ENCODE measurements at regions not wholly inside any gene's neighbourhood (a gene's known extent, or its start where the extent isn't known, plus 50 kb on each side); places are given as distances from the start of the nearest gene placed in this dataset.
"Not testable (repeated sequence)": the region's sequence is repeated elsewhere in the genome, so short reads cannot be mapped to it uniquely, and the experiment has no call there.

DNA sequence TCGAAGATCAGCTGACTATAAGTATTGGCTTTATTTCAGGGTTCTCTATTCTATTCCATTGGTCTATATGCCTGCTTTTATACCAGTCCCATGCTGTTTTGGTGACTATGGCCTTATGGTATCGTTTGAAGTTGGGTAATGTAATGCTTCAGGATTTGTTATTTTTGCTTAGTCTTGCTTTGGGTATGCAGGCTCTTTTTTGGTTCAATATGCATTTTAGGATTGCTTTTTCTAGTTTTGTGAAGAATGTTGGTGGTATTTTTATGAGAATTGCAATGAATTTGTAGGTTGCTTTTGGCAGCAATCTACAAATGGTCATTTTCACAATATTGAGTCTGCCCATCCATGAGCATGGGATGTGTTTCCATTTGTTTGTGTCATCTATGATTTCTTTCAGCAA, 951.9 kb upstream of the SLITRK1 start:
- no peaks in the 10 kb centered on the region for H3K4me1 Mint-ChIP-seq
- DNase-seq = no peak
- H3K4me3 Mint-ChIP-seq = no peak overlapping the region
- H3K27me3 Mint-ChIP-seq = no peaks in the 10 kb centered on the region
- no peak overlapping the region for H3K27ac Mint-ChIP-seq
- no peaks in the 10 kb centered on the region for H3K36me3 Mint-ChIP-seq
- H3K9me3 Mint-ChIP-seq = no peaks in the 10 kb centered on the region

DNA sequence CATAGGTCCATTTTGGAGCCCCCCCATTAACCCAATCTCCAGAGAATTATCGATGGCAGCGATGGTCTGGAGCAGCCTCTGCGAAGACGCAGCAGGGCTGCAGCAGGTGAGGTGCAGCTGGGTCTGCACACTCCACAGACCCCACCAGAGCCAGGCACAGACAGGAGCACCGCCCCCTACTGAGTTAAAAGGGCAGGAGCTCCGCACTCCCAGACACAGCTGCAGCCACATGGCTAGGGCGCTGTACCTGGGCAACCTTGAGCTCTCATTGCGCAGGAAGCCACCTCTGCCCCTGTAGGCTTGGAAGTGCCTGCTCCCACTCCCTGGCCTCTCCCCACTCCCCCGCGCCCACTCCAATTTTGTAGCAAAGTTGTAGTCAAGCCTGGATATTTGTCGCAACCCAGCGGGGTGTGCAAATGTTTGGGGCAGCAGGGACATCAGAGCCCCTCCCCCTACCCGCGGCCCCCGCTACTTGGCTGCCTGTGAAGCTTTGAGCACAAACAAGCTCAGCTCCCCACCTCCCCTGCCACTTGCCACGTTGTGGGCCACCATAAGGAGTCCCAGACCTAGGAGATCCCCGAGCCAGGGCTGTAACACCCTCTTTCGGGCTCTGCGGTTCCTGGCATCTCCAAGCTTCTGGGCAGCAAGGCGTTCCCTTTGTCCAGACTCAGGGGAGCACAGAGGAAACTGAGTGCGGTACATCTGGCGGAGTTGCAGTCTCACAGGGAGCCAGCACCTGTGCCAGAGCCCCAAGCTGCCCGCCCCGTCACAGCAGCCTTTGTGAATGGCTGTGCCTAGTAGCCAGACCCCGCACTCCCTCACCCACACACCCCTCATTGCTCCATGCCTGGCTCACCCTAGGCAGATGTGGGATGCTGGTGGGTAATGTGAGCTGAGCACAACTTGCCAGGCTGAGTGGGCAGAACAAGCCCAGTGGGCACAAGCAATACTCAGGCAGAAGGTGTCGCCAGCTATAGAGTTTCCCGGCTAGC, 949.7 kb upstream of the SLITRK1 start:
- DNase-seq = no peak
- Mint-ChIP-seq H3K4me1 (no peaks in the 10 kb centered on the region), H3K4me3 (no peak overlapping the region), H3K36me3 (no peaks in the 10 kb centered on the region), H3K27ac (no peak overlapping the region), H3K27me3 (no peaks in the 10 kb centered on the region), H3K9me3 (no peaks in the 10 kb centered on the region)

DNA sequence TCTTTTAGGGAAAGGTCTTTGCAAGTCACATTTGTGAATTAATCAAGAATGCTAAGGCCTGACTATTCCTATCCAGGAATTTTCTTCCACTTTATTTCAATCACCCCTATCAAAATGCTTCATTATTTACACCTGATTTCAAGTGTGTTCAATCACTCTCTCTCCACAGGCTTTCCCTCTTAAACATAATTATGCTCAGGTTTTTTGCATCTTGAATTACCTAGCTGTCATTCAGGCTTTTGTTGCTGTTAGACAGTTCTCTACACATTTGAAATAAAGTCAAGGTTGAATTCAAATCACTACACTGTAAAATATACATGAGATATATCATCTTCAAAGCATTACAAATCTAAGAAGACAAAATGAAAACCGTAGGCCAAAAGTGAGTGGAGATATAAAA, 941.3 kb upstream of the SLITRK1 start:
- Mint-ChIP-seq H3K9me3 (no peaks in the 10 kb centered on the region), H3K27me3 (no peaks in the 10 kb centered on the region), H3K27ac (no peak overlapping the region), H3K4me1 (no peaks in the 10 kb centered on the region), H3K4me3 (no peak overlapping the region), H3K36me3 (no peaks in the 10 kb centered on the region)
- DNase-seq = no peak

DNA sequence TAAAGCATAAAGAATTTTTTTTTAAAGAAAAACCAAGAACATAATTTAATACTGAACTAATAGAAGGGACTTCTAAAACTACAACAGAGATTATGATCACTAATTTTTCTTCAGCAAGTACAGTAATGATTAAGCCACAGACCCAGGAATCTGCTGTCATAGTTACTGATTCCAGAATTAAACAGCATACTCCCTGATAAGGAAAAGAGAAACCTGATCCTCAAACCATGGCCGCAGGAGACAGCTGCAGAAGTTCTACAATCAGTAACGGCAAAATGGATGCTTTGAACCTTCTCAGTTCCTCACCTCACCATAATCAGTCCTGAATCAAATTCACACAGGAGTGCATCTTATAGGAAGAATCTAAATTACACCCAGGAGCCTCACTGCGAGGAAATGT, 939.0 kb upstream of the SLITRK1 start:
- DNase-seq = no peak
- Mint-ChIP-seq H3K36me3 (no peaks in the 10 kb centered on the region), H3K27ac (no peak overlapping the region), H3K27me3 (no peaks in the 10 kb centered on the region), H3K4me3 (no peak overlapping the region), H3K4me1 (no peaks in the 10 kb centered on the region), H3K9me3 (no peaks in the 10 kb centered on the region)

DNA sequence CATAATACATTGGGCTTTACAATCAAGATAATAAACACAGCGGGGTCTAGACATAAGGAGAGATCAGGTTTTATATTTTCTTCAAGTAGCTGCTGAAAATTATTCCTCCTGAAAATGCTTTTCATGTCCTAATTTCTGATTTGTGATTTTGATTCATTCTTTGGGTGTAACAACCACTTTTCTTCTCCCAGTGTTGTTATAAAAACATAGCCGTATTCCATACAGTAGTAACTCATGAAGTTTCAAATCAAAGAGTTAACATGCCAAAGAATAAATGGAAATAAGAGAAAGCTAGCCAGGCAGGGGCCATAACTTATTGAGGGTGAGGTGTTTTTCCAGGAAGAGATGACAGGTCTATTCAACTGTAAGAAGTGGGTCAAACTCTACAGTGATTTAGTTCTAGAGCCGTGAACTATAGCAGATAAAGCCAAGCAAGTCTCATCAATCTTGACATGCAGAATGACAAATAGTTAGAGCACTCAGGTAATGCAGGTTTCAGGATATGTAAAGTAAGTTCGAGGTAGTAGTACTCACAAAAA, 934.4 kb upstream of the SLITRK1 start:
- DNase-seq = no peak
- Mint-ChIP-seq H3K4me1 (no peaks in the 10 kb centered on the region), H3K9me3 (no peaks in the 10 kb centered on the region), H3K36me3 (no peaks in the 10 kb centered on the region), H3K27me3 (no peaks in the 10 kb centered on the region), H3K4me3 (no peak overlapping the region), H3K27ac (no peak overlapping the region)

DNA sequence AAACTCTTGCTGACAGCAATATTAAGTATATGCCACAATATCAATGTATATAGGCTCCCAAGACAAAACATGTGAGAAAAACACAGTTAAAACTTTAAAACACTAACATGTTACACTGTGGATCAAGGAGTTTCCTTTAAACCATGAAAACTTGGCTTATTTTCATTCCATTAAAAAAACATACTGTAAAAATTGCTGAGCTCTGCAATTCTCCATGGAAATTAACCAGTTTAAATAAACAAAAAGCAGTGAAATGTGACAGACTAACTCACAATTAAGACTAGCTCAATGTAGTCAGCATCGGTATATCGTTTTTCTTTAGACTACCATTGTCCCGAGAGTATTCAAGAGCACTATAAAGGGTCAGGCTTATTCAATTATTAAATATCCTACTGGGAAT, 930.5 kb upstream of the SLITRK1 start:
- no peak overlapping the region for H3K4me3 Mint-ChIP-seq
- no peaks in the 10 kb centered on the region for H3K36me3 Mint-ChIP-seq
- no peaks in the 10 kb centered on the region for H3K27me3 Mint-ChIP-seq
- no peak for DNase-seq
- no peaks in the 10 kb centered on the region for H3K4me1 Mint-ChIP-seq
- no peaks in the 10 kb centered on the region for H3K9me3 Mint-ChIP-seq
- H3K27ac Mint-ChIP-seq = no peak overlapping the region

GRCh38 chr13:84812078-84812477, 929.8 kb upstream of the SLITRK1 start:
- no peaks in the 10 kb centered on the region for H3K36me3 Mint-ChIP-seq
- no peak overlapping the region for H3K4me3 Mint-ChIP-seq
- no peak for DNase-seq
- H3K27ac Mint-ChIP-seq = no peak overlapping the region
- no peaks in the 10 kb centered on the region for H3K4me1 Mint-ChIP-seq
- H3K27me3 Mint-ChIP-seq = no peaks in the 10 kb centered on the region
- no peaks in the 10 kb centered on the region for H3K9me3 Mint-ChIP-seq

- Mint-ChIP-seq H3K36me3 (no peaks in the 10 kb centered on the region), H3K9me3 (no peaks in the 10 kb centered on the region), H3K4me1 (no peaks in the 10 kb centered on the region)
Measured at GRCh38 chr13:84810781-84811180, 928.5 kb upstream of the SLITRK1 start.

DNA sequence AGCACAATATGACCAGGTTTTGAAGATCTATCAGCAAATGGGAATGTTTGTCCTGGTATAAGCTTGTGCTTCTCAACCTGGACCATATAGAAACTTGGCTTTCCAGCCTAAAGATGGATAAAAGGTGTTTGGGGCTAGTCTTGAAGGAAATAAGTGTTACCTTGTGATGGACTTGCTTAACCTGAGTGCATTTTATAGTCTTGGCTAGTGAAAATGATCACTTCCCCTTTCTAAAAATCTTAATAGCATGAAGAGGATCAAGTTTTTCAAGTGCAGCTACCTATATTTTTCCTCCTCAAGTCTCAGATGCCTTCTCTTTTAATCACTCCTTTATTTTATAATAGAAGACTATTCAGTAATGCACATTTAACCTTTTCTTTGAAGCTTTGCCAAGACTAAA, 919.8 kb upstream of the SLITRK1 start:
- Mint-ChIP-seq H3K9me3 (no peaks in the 10 kb centered on the region), H3K4me1 (no peaks in the 10 kb centered on the region)

More at GRCh38 chr13:84810781-84811180, 928.5 kb upstream of the SLITRK1 start:
- Mint-ChIP-seq H3K4me3 (no peak overlapping the region), H3K27me3 (no peaks in the 10 kb centered on the region), H3K27ac (no peak overlapping the region)
- no peak for DNase-seq

DNA sequence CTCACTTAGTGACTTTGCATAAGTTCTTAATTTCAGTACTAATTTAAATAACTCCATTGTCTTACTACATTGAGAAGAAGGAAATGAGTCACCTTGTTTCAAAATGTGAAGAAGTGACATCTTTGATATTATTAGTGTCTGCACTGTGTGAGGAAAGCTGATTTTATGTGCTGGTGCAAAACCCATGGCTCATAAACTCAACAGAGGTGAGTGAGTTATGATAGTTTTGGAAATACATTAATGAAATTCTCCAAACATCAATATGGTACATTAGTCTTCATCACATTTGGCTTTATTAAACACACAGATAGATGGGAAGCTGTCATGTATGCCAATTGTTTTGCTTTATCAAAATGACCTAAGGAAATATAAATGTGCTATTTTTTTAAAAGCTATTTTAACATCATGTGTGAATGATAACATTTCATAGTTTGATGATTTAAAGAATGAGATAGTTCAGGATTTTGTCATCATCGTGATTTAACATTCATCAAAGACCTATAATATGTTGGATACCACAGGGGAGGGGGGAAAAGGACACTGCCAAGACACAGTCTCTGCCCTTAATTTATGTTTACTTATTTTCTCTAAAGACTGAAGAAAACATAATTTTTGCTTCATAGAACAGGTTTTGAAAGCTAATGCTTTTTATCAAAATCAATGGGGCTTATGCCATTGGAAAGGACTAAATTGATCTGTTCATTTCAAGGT, 902.3 kb upstream of the SLITRK1 start:
- Mint-ChIP-seq H3K4me3 (no peak overlapping the region), H3K27ac (no peak overlapping the region), H3K27me3 (no peaks in the 10 kb centered on the region), H3K9me3 (peaks cover 7% of the 10 kb centered on the region), H3K36me3 (no peaks in the 10 kb centered on the region), H3K4me1 (no peaks in the 10 kb centered on the region)
- no peak for DNase-seq

More for the DNA sequence above, 919.8 kb upstream of the SLITRK1 start:
- H3K27me3 Mint-ChIP-seq = no peaks in the 10 kb centered on the region
- H3K36me3 Mint-ChIP-seq = no peaks in the 10 kb centered on the region
- DNase-seq = no peak
- no peak overlapping the region for H3K4me3 Mint-ChIP-seq
- no peak overlapping the region for H3K27ac Mint-ChIP-seq

DNA sequence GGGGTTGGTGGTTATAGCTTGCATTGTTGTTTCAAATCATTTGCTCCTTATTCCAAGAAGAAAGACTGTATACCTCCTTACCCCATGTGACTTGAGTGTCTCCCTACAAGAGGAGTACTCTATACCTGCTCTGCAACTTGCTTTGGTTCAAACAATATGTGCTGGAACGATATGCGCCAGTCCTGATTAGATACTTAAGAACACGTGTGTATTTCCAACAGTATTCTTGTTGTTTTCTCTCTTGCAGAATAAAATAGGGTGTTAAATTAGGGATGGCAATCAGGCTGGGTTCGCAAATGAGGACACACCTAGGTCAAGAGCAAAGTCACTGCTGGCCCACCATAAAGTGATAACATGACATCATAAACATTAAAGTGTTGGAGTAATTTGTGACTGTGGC, 895.0 kb upstream of the SLITRK1 start:
- no peaks in the 10 kb centered on the region for H3K27me3 Mint-ChIP-seq
- H3K36me3 Mint-ChIP-seq = no peaks in the 10 kb centered on the region
- H3K27ac Mint-ChIP-seq = no peak overlapping the region
- H3K4me1 Mint-ChIP-seq = no peaks in the 10 kb centered on the region
- no peak overlapping the region for H3K4me3 Mint-ChIP-seq
- H3K9me3 Mint-ChIP-seq = no peaks in the 10 kb centered on the region
- DNase-seq = no peak

- no peaks in the 10 kb centered on the region for H3K9me3 Mint-ChIP-seq
- DNase-seq = no peak
- no peak overlapping the region for H3K27ac Mint-ChIP-seq
- no peak overlapping the region for H3K4me3 Mint-ChIP-seq
- no peaks in the 10 kb centered on the region for H3K27me3 Mint-ChIP-seq
- H3K36me3 Mint-ChIP-seq = no peaks in the 10 kb centered on the region
- H3K4me1 Mint-ChIP-seq = no peaks in the 10 kb centered on the region
Measured at GRCh38 chr13:84776593-84776992, 894.3 kb upstream of the SLITRK1 start.

DNA sequence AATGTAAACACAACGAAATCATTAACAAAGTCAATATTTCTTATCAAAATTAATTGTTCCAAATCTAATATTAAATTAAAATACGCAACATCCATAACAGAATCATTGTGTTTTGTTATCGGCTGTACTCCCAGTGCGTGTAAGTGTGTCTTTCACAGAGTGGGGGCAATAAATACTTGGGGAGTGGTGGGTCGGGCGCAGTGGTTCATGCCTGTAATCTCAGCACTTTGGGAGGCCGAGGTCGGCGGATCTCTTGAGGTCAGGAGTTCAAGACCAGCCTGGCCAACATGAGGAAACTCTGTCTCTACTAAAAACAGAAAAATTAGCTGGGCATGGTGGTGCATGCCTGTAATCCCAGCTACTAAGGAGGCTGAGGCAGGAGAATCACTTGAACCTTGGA, 893.6 kb upstream of the SLITRK1 start:
- H3K9me3 Mint-ChIP-seq, DNase-seq, H3K4me3 Mint-ChIP-seq, H3K36me3 Mint-ChIP-seq, H3K27me3 Mint-ChIP-seq, H3K4me1 Mint-ChIP-seq, H3K27ac Mint-ChIP-seq: not testable (repeated sequence)

DNA sequence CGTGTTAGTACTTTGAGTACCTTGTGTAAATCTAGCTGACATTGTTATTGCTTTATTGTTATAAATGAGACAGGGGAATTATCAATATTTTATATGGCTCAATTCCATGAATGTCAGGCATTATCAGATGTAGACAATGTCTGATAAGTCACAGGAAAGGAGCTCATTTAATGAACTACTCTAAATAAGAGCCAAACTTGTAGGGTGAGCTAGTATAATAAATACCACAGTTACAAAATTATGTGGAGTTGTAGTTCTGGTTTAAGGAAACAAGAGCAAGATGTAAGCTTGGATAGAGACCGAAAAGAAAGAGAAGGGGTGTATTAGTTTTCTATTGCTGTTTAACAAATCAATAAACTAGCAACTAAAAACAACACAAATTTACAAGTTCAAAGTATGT, 891.8 kb upstream of the SLITRK1 start:
- Mint-ChIP-seq H3K4me1 (no peaks in the 10 kb centered on the region), H3K4me3 (no peak overlapping the region), H3K27ac (no peak overlapping the region), H3K9me3 (no peaks in the 10 kb centered on the region), H3K27me3 (no peaks in the 10 kb centered on the region), H3K36me3 (no peaks in the 10 kb centered on the region)
- no peak for DNase-seq

GRCh38 chr13:84760956-84761355, 878.7 kb upstream of the SLITRK1 start:
- H3K36me3 Mint-ChIP-seq = no peaks in the 10 kb centered on the region
- H3K9me3 Mint-ChIP-seq = no peaks in the 10 kb centered on the region
- no peaks in the 10 kb centered on the region for H3K27me3 Mint-ChIP-seq
- H3K4me3 Mint-ChIP-seq = no peak overlapping the region
- DNase-seq = no peak
- H3K27ac Mint-ChIP-seq = no peak overlapping the region
- no peaks in the 10 kb centered on the region for H3K4me1 Mint-ChIP-seq

All from activated naive CD8-positive, alpha-beta T cell treated with anti-CD3 and anti-CD28 coated beads for 36 hours (primary cell).